ENCODE measurements at regions not wholly inside any gene's neighbourhood (a gene's known extent, or its start where the extent isn't known, plus 50 kb on each side); places are given as distances from the start of the nearest gene placed in this dataset.

- DNase-seq (no peak), ATAC-seq (replicated peaks in 1 of 4) (no peak)
- H3K27ac Mint-ChIP-seq: no peak overlapping the region
- ChIA-PET CTCF (interaction anchor here in 1 of 2 donors (1.0 kb wide), 1 partner anchor 309 kb away, joined by 3 read pairs; no protein-coding TSS in a partner anchor), POLR2A (no interaction called here)
- Histone ChIP-seq H3K36me3 (ENCODE audit: control insufficient read depth in 2 of 2, extremely low read depth in 1 of 2, insufficient read depth in 1 of 2, low read length in 1 of 2) (no peaks in the 10 kb centered on the region), H3K4me1 (ENCODE audit: control insufficient read depth in 1 of 2, extremely low read depth in 1 of 2, insufficient read depth in 2 of 2, low read length in 2 of 2) (no peaks in the 10 kb centered on the region), H3K27ac (ENCODE audit: low read length) (no peak overlapping the region), H3K4me3 (ENCODE audit: control insufficient read depth in 1 of 2, extremely low read depth in 1 of 2, low read length in 1 of 2) (no peak overlapping the region), H3K27me3 (replicated peaks in 1 of 2; ENCODE audit: control insufficient read depth in 2 of 2, extremely low read depth in 1 of 2, insufficient read depth in 2 of 2, low read length in 1 of 2) (no peaks in the 10 kb centered on the region), H3K9me3 (no peaks in the 10 kb centered on the region)
- peaks cover 0 to 6% (median 0%) of the 10 kb centered on the region in 3 donors for H3K4me1 Mint-ChIP-seq
- WGBS (ENCODE audit: insufficient coverage): no CpG with 5 or more reads among the region's 3 CpGs
- H3K4me3 Mint-ChIP-seq: no peak overlapping the region
- H3K27me3 Mint-ChIP-seq: peaks cover 0 to 18% of the 10 kb centered on the region in 2 donors
- H3K9me3 Mint-ChIP-seq: no peaks in the 10 kb centered on the region
- H3K36me3 Mint-ChIP-seq: no peaks in the 10 kb centered on the region
Measured at GRCh38 chr3:18079739-18080138, 337.3 kb upstream of the TBC1D5 start.

- Mint-ChIP-seq H3K9me3 (no peaks in the 10 kb centered on the region), H3K27me3 (peaks cover 0 to 18% of the 10 kb centered on the region in 2 donors), H3K4me1 (peaks cover 0 to 6% (median 0%) of the 10 kb centered on the region in 3 donors), H3K36me3 (no peaks in the 10 kb centered on the region), H3K4me3 (no peak overlapping the region), H3K27ac (no peak overlapping the region)
- no peak for ATAC-seq (replicated peaks in 1 of 4)
- Histone ChIP-seq H3K36me3 (ENCODE audit: control insufficient read depth in 2 of 2, extremely low read depth in 1 of 2, insufficient read depth in 1 of 2, low read length in 1 of 2) (no peaks in the 10 kb centered on the region), H3K4me1 (ENCODE audit: control insufficient read depth in 1 of 2, extremely low read depth in 1 of 2, insufficient read depth in 2 of 2, low read length in 2 of 2) (no peaks in the 10 kb centered on the region), H3K4me3 (ENCODE audit: control insufficient read depth in 1 of 2, extremely low read depth in 1 of 2, low read length in 1 of 2) (no peak overlapping the region), H3K9me3 (no peaks in the 10 kb centered on the region), H3K27me3 (replicated peaks in 1 of 2; ENCODE audit: control insufficient read depth in 2 of 2, extremely low read depth in 1 of 2, insufficient read depth in 2 of 2, low read length in 1 of 2) (no peaks in the 10 kb centered on the region), H3K27ac (ENCODE audit: low read length) (no peak overlapping the region)
- DNase-seq: no peak
- ChIA-PET POLR2A (no interaction called here), CTCF (no interaction called here)
- WGBS (ENCODE audit: insufficient coverage): no CpG with 5 or more reads among the region's 3 CpGs
Measured at GRCh38 chr3:18079062-18079461, 336.6 kb upstream of the TBC1D5 start.

- ATAC-seq (replicated peaks in 1 of 4): no peak
- H3K9me3 ChIP-seq: no peaks in the 10 kb centered on the region
Measured at GRCh38 chr3:18077128-18077840, 334.9 kb upstream of the TBC1D5 start.

GRCh38 chr3:18076301-18076700 lies 333.9 kb upstream of the TBC1D5 start:
- Mint-ChIP-seq H3K4me1 (peaks cover 0 to 6% (median 0%) of the 10 kb centered on the region in 3 donors), H3K27me3 (peaks cover 0 to 14% of the 10 kb centered on the region in 2 donors), H3K9me3 (no peaks in the 10 kb centered on the region), H3K4me3 (no peak overlapping the region), H3K36me3 (no peaks in the 10 kb centered on the region), H3K27ac (no peak overlapping the region)
- no peaks in the 10 kb centered on the region for H3K9me3 ChIP-seq
- H3K27me3 ChIP-seq (replicated peaks in 1 of 2; ENCODE audit: control insufficient read depth in 2 of 2, extremely low read depth in 1 of 2, insufficient read depth in 2 of 2, low read length in 1 of 2): no peaks in the 10 kb centered on the region
- H3K4me1 ChIP-seq (ENCODE audit: control insufficient read depth in 1 of 2, extremely low read depth in 1 of 2, insufficient read depth in 2 of 2, low read length in 2 of 2): no peaks in the 10 kb centered on the region
- no CpG with 5 or more reads among the region's 1 CpG for WGBS (ENCODE audit: insufficient coverage)
- no peak for ATAC-seq (replicated peaks in 1 of 4)
- CTCF ChIA-PET: no interaction called here
- POLR2A ChIA-PET: interaction anchor here in 1 of 2 donors (0.7 kb wide), 1 partner anchor 300 kb away, joined by 3 read pairs; no protein-coding TSS in a partner anchor
- no peak for DNase-seq
- H3K36me3 ChIP-seq (ENCODE audit: control insufficient read depth in 2 of 2, extremely low read depth in 1 of 2, insufficient read depth in 1 of 2, low read length in 1 of 2): no peaks in the 10 kb centered on the region
- no peak overlapping the region for H3K4me3 ChIP-seq (ENCODE audit: control insufficient read depth in 1 of 2, extremely low read depth in 1 of 2, low read length in 1 of 2)
- no peak overlapping the region for H3K27ac ChIP-seq (ENCODE audit: low read length)

More at GRCh38 chr3:18077128-18077840, 334.9 kb upstream of the TBC1D5 start:
- Mint-ChIP-seq H3K27ac (no peak overlapping the region), H3K27me3 (peaks cover 0 to 17% of the 10 kb centered on the region in 2 donors), H3K4me3 (no peak overlapping the region), H3K9me3 (no peaks in the 10 kb centered on the region), H3K36me3 (no peaks in the 10 kb centered on the region), H3K4me1 (peaks cover 0 to 6% (median 0%) of the 10 kb centered on the region in 3 donors)
- WGBS (ENCODE audit: insufficient coverage): 25% methylated on average over 2 of the region's 7 CpGs
- ChIA-PET POLR2A (no interaction called here), CTCF (no interaction called here)
- no peaks in the 10 kb centered on the region for H3K27me3 ChIP-seq (replicated peaks in 1 of 2; ENCODE audit: control insufficient read depth in 2 of 2, extremely low read depth in 1 of 2, insufficient read depth in 2 of 2, low read length in 1 of 2)
- no peaks in the 10 kb centered on the region for H3K4me1 ChIP-seq (ENCODE audit: control insufficient read depth in 1 of 2, extremely low read depth in 1 of 2, insufficient read depth in 2 of 2, low read length in 2 of 2)
- H3K4me3 ChIP-seq (ENCODE audit: control insufficient read depth in 1 of 2, extremely low read depth in 1 of 2, low read length in 1 of 2): no peak overlapping the region
- no peaks in the 10 kb centered on the region for H3K36me3 ChIP-seq (ENCODE audit: control insufficient read depth in 2 of 2, extremely low read depth in 1 of 2, insufficient read depth in 1 of 2, low read length in 1 of 2)
- H3K27ac ChIP-seq (ENCODE audit: low read length): no peak overlapping the region
- DNase-seq: no peak

- Mint-ChIP-seq H3K36me3 (no peaks in the 10 kb centered on the region), H3K27ac (no peak overlapping the region), H3K4me1 (peaks cover 0 to 6% (median 0%) of the 10 kb centered on the region in 3 donors), H3K9me3 (no peaks in the 10 kb centered on the region), H3K4me3 (no peak overlapping the region), H3K27me3 (peaks cover 0 to 14% of the 10 kb centered on the region in 2 donors)
- Histone ChIP-seq H3K27me3 (replicated peaks in 1 of 2; ENCODE audit: control insufficient read depth in 2 of 2, extremely low read depth in 1 of 2, insufficient read depth in 2 of 2, low read length in 1 of 2) (no peaks in the 10 kb centered on the region), H3K4me1 (ENCODE audit: control insufficient read depth in 1 of 2, extremely low read depth in 1 of 2, insufficient read depth in 2 of 2, low read length in 2 of 2) (no peaks in the 10 kb centered on the region), H3K4me3 (ENCODE audit: control insufficient read depth in 1 of 2, extremely low read depth in 1 of 2, low read length in 1 of 2) (no peak overlapping the region), H3K27ac (ENCODE audit: low read length) (no peak overlapping the region), H3K36me3 (ENCODE audit: control insufficient read depth in 2 of 2, extremely low read depth in 1 of 2, insufficient read depth in 1 of 2, low read length in 1 of 2) (no peaks in the 10 kb centered on the region), H3K9me3 (no peaks in the 10 kb centered on the region)
- POLR2A ChIA-PET: no interaction called here
- ATAC-seq (replicated peaks in 1 of 4) (no peak), DNase-seq (no peak)
- WGBS (ENCODE audit: insufficient coverage): no CpG with 5 or more reads among the region's 1 CpG
- CTCF ChIA-PET: no interaction called here
Measured at GRCh38 chr3:18075799-18076198, 333.4 kb upstream of the TBC1D5 start.

GRCh38 chr3:18071833-18072232 lies 329.4 kb upstream of the TBC1D5 start:
- peaks cover 0 to 3% of the 10 kb centered on the region in 2 donors for H3K27me3 Mint-ChIP-seq
- POLR2A ChIA-PET: no interaction called here
- Histone ChIP-seq H3K27me3 (replicated peaks in 1 of 2; ENCODE audit: control insufficient read depth in 2 of 2, extremely low read depth in 1 of 2, insufficient read depth in 2 of 2, low read length in 1 of 2) (no peaks in the 10 kb centered on the region), H3K4me1 (ENCODE audit: control insufficient read depth in 1 of 2, extremely low read depth in 1 of 2, insufficient read depth in 2 of 2, low read length in 2 of 2) (no peaks in the 10 kb centered on the region), H3K4me3 (ENCODE audit: control insufficient read depth in 1 of 2, extremely low read depth in 1 of 2, low read length in 1 of 2) (no peak overlapping the region), H3K36me3 (ENCODE audit: control insufficient read depth in 2 of 2, extremely low read depth in 1 of 2, insufficient read depth in 1 of 2, low read length in 1 of 2) (no peaks in the 10 kb centered on the region), H3K9me3 (no peaks in the 10 kb centered on the region), H3K27ac (ENCODE audit: low read length) (no peak overlapping the region)
- peaks cover 0 to 4% (median 3%) of the 10 kb centered on the region in 3 donors for H3K9me3 Mint-ChIP-seq
- peaks cover 0 to 6% (median 0%) of the 10 kb centered on the region in 3 donors for H3K4me1 Mint-ChIP-seq
- no peaks in the 10 kb centered on the region for H3K36me3 Mint-ChIP-seq
- ATAC-seq (replicated peaks in 1 of 4) (no peak), DNase-seq (no peak)
- H3K27ac Mint-ChIP-seq: no peak overlapping the region
- CTCF ChIA-PET: no interaction called here
- no peak overlapping the region for H3K4me3 Mint-ChIP-seq
